NCI-H2081 treated with DMSO at 0.1 percent for 48 hours (cell line): ENCODE measurements at regions not wholly inside any gene's neighbourhood (a gene's known extent, or its start where the extent isn't known, plus 50 kb on each side); places are given as distances from the start of the nearest gene placed in this dataset.

Source experiments
- DNase-seq: peaks from one replicate; lab custom pipeline; 2025; lab: John Stamatoyannopoulos, UW

DNA sequence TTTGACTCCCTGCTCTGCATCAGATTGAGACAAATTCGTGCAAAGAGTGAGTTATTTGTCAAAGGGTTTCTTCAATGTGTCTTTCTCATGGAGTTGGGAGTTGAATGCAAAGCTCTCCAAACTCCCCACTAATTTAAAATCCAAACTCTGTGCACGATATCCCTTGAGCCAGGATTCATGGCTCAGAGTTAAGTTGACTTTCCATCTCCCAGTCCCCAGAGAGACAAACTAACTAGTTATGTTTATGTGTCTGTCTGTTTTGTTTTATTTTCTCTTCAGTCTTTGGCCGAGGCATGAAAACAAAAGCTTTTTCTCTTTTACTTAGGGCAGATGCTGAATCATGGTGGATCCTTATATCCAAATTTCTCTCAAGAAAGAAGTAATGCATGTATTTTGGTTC lies 570.0 kb upstream of the CDH5 start:
- no peak for DNase-seq

DNA sequence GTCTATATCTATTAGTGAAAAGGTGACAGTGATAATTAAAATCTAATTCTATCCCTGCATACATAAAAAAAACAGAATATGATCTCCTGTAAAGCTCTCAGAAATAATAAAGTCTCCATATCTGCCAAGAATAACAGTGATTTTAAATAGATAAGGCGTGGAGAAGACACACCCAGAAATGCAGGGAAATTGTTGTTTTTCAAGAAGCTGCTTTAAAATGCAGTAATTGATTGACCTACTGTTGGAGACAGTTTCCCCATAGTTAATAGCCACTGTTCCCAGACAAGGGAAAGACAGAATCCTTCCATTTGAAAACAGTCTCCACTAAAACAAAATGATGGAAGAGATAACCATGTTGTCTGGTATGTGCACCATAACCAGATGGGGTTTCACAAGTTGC lies 571.5 kb upstream of the CDH5 start:
- no peak for DNase-seq

DNA sequence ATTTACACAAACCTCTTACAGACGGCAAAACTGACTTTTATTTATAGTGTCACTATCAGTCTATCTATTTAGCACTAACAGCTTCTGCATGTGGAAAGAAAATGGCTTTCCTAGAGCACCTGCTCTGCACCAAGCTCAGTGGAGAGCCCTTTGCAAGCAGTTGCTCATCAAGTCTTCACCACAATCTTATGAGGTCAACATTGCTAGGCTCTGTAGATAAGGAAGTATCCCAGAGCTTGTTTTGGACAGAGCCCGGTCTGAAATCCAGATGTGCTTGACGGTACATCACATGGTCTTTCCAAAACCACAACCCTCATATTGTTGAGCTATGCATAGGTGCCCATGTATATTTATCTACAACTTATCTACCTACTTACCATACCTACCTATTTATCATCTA lies 572.7 kb upstream of the CDH5 start:
- no peak for DNase-seq

DNA sequence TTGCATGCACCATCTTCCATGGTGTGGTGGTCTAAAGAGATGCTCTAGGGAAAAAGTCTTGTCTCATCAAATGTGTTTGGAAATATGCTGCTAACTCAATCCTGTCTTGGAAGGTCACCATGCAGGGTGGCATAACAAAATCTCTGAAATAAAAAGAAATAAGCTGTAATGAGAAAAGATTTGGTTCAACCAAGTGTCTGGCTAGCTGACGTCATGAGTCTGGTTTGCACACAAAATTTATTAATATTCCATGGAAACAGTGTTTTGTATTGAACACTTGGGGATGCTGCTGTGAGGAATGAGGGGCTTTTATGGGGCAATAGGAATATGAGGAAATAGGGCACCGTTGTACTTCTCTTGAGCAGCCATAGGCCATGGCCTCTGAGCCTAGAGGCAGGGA lies 575.7 kb upstream of the CDH5 start:
- DNase-seq = no peak

DNA sequence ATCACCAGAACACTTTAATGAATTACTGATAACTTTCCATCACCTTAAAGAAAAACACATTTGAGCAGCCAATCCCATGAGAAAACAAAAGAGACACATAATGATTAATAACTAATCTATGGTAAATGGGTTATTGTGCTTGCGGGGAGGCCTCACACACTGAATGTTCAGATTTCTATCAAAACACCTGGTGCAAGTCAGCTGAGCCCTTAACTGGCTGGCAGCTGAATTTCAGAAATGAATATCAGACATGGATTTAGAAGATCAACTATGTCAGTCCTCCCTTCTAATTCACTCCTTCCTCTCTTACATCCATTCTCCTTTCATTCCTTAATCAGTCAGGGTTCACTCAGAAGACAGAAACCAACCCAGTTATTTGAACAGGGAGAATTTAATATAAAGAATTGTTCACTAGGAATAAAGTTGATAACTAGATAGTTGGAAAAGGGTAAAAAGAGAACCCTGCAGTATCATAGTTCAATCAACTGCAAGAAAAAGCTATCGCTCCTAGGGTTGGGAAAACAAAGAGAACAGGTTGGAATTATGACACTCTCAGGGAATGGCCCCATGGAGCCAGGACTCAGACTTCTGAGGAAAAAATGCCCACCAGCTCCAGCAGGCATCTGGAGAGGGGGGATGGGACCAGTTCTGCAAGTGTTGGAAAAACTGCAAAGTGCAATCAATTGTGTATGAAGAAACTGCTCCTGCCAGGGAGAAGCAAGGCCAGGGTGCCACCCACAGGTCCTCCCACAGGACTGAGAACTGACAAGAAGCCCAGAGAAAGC lies 577.1 kb upstream of the CDH5 start:
- DNase-seq = no peak

DNA sequence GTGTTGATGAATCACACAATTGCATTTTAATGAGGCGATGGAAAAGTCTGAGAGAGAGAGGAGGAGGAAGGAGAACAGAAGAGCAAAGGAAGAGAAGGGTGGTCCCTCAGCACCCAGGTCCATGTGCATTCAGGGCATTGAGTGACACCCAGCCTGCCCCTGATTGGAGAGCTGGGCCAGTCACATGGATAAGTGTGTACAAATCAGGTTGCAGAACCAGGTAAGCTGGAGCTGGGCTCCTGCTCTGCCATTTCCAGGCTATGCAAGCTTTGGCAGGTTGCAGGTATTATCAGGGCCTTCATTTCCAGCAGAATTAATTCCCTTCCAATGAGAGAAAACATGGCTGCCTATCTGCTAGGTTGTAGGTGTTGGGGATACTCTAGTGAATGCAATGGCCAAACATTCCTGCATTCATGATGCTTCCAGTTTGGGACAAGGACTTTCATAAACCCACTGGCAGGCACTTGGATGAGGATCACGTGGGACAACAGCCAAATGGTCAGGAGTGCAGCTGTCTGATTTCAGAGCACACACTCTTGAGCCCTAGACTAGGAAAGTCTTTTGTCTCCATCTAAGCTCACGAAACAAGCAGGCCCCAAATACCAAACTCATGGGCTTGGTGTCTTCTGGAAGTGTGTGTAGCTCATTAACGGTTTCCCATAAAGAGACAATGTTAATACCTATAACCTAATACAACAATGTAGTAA lies 577.9 kb upstream of the CDH5 start:
- DNase-seq = no peak

DNA sequence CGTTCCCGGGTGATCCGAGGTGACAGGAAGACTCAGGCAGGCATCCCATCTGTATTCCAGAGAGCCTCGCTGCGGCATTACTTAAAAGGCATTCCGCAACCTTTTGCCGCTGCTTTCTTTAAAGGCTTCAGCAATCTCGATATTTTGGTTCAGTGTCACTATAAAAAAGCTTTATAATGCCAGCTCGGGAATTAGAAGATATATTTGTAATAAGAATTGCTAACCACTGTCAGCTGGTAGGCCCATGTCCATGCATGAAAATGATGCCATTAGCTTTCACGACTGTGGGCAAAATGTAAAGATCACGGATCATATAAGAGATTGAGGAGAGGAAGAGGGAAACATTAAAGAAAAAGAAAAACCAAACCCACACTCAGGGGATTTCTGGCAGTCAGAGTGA lies 578.6 kb upstream of the CDH5 start:
- DNase-seq = no peak

DNA sequence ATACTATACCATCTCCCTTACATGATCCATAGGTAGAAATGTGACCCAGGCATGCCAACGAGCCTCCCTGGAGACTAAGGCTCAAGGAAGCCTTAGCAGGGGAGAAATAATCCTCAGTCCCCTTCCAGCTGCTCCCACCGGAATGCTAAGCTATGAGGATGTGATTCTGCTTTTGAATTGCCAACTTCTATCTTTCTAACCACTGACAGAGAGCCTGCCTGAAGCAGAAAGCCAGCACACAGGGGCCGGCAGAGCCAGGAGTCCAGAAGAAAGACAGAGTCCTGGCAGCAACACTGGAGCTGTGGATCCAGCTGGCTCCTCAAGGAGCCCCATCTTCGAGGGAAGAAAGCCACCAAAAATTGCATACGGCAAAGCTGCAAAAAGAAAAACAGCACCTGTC lies 579.6 kb upstream of the CDH5 start:
- no peak for DNase-seq

DNA sequence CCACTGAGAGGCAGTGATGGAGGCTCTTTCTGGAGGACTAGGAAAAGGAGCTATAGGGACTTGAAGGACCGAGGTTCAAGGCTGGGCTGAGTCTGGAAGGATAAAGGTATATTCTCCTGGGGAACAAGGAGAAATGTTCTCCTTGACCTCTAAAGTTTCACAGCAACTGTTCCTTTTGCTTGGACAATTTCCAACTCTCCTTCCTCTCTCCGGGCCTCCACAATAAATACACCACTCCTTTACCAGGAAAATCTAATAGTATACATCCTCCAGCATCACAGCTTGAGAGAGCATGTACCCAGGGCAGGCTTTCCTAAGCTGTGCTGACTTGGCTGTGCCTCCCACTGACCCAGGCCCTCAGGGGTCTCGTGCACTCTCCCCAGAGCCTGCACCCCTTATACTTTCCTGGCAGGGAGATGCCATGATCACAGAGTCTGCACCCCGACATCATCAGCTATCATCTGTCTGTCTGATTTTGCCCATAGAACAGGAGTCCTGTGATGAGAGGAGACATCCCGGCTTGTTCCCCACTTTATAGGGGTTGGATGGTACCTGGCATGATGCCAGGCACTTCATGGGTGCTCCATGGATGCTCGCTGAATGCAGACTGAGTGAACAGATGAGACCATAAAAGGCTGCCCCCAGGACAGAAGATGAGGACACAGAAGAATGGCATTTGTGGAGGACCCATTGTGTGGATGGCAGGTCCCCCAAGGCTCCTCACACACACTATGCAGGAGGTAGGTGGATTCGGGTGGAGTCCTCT lies 582.6 kb upstream of the CDH5 start:
- no peak for DNase-seq

DNA sequence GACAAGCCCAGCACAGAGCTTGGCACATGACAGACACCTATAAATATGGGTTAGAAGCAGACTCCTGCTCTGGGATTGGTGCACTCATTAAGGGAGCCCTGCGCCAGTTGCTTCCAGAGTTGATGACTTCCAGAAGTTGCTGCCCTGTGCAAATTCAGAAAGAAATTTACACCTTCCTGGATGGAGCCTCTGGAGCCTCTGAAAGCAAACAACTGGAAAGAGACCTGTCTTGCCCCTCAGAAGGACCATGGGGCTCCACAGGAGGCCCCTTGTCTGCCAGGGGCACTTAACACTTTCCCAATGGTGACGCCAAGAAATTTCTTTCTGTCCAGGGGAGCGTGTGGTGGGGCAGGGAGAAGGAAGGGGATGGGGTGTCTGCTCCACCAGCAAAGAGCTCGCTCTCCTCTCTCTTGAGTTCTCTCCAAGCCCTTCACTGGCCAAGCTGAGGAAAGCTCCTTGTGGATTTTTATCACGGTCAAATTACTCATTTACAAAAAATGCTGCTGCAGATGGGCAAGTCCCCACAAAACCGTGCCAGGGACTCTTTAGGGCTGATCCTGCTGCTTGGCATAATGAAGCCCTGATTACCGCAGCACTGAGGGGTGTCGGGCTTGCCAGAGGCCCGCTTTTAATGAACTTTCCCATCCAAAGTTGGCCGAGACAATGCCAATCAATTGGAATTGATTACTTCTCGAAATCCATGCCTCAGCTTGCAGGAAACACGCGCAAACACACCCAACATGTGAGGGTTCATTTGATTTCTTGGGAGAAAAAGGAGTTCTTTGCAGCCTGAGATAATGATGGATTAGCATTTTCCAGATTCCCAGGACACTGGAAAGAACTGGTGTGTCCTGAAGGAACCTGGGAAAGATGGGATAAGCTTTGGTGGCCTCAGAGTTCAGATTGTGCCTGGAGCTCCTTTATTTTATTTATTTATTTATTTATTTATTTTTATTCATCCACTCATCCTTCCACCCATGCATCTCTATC lies 583.6 kb upstream of the CDH5 start:
- no peak for DNase-seq

DNA sequence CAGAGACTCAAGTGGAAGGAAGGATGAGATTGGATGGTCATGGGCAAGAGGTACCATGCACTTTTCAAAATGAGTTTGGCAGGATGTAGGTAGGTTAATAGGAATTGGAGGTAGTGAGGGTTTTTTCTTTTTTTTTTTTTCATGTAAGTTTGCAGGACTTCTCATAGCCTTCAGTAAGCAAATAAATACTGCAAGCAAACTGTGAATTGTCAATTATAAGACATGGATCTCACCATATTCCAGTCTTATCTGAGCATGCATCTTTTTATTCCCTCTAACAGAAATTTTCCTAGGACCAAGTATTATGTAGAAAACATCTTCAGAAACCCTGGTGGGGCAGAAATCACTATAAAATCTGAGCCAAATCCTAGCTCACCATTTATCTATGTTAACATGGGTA lies 584.6 kb upstream of the CDH5 start:
- no peak for DNase-seq

DNA sequence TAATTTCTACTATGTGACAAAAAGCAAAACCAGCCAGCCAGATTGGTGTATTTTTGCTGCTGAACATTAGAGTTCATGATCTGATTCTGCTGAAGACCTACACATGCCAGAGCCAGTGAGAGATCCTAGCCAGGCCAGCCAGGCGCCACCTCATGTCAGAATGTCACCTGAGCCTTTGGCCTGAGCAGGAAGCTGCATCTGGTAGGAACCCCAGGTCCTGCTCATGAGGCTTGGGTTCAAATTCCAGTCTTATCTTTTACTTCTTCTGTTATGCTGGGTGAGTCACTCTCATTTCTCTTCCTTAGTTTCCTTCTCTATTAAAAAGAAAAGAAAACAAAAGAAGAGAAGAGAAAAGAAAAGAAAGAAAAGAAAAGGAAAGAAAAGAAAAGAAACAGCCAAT lies 585.1 kb upstream of the CDH5 start:
- DNase-seq = no peak

DNA sequence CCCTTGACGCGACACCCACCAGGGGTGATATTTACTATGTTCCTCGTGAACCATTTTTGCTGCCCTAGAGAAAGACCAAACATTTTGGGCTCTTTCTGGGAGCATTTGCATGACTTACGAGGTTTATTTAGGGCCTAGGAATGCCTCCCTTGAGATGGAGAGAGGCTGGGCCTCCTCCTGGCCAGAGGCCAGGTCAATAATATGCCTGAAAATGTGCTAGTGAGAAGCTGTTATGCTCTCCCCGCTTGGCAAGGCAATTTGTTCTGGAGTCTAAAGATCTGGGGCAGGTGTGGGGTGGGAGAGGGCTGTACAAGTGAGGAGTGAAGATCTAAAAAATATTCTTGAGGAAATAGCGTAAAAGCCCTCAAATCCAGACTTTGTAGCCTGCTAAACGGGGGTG lies 587.3 kb upstream of the CDH5 start:
- DNase-seq = no peak

DNA sequence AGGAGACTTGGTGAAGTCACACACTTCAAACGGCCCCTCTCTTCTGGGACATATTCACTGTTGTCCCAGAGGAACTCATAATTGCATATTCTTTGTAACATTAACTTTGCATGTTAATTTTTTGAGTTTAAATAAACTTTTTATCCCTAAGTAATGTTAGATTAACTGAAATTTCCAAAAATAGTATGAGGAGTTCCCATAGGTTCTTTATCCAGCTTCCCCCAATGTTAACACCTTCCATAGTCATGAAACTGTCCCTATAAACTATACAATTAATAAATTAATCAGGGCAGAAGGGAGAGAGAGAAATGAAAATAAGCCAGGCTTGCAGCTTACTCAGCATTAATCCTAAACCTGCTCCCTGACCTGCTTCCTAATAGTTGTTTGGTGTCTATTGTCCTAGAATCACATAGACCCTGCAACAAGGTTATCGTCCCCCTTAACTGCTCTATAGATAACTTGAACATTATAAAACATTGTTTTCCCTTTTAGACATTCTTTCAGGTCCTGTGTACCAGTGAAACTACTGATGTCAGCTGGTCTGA lies 589.8 kb upstream of the CDH5 start:
- no peak for DNase-seq

DNA sequence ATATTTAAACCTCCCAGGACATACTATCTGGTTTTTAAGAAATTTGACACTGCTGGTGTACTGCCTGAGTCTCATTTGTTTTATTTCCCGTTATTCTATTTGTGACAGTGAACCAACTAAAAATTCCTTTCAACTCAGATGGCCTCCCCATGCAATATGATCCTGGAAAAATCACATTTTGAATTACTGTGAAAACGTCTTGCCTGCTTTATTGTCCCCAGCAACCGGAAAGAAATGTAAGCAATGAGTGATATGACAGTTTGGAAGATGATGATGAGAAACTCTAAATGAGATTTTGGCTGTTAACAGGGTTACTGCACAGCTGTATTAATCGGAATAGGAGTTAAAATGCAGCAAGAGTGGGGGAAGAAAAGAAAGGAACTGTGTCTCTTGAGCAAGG lies 590.7 kb upstream of the CDH5 start:
- no peak for DNase-seq

DNA sequence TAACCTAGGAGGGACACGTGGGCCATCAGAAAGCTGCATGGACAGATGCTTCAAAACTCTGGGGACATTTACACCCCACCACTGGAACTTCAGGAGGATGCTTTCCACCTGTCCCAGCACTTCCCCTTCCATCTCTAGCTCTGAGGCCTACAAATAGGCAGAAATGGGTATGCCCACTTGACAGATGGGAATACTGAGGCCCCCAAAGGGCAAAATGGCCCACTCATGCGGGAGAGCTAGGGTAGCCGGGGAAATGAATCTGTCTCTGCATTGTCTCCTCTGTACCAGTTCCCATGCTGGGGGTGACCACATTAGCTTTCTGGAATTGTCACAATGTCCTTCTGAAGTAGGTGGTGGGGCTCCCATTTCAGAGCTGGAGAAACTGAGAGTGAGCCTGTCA lies 592.1 kb upstream of the CDH5 start:
- no peak for DNase-seq

DNA sequence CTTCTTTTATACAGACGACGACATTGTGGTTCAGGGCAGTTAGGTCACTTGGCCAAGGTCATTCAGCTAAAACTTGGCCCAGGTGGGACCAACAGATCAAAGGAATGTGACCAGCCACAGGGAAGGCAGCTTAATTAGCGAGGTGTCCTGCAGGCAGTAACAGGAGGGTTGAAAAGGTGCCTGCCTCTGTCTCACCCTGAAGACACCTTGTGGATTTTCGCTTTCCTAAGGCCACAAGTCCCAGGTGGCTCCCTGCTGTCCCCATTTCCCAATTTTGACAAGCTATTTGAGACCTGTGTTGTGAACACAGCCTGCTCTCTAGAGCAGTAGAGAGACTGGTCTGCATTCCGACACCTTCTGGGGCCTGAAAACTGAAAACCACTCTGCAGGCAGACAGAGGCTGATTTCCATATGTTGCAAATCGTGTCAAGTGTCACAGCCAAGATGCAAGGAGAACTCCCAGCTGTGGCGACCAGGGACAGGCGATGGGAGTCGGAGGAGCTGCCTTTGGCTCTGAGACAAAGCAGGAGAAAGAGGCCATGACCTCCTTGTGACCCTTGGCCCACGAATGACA lies 593.1 kb upstream of the CDH5 start:
- no peak for DNase-seq

DNA sequence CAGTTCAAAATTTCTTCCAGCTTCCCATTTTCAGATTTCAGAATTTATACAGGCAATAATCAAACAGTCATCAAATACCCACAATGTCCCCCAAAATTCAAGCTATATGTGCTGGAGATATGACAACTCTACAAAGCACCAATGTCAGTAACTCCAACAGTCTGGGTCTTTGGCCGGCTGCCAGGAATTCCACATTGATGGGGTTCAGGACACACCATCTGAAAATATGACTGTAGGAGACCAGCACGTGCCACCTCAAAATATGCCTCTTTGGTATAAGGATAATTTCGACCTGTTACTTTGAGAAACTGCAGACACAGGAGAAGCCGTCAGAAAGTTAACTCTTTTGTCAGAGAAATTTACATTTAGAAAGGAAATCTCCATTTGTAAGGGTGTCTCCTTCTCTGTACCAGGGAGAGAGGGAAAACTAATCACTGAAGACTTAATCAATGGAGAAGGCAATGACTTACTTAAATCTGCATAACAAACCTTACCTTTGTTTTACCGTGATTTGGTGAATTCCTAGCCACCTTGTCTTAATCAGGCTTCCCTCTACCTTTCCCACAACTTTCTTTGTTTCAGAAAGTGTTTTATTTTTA lies 594.3 kb upstream of the CDH5 start:
- DNase-seq = no peak

DNA sequence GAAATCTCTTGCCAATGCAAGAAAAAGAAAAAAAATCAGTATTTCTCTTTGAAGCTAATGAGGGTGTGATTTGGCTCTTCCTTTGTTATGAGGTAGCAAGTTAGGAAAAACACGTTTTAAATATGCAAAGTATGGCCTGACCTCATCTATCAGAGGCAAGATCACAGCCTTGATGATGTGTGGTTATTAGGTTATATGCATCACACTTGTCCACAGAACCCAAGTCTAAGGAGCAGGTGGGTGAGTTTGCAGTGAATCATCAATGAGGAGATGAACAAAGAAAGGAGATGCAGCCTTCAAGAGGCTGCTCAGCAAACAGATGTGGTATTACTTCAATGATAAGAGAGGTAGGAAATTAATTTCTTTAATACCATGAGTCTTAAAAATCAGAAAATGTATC lies 594.8 kb upstream of the CDH5 start:
- DNase-seq = no peak

DNA sequence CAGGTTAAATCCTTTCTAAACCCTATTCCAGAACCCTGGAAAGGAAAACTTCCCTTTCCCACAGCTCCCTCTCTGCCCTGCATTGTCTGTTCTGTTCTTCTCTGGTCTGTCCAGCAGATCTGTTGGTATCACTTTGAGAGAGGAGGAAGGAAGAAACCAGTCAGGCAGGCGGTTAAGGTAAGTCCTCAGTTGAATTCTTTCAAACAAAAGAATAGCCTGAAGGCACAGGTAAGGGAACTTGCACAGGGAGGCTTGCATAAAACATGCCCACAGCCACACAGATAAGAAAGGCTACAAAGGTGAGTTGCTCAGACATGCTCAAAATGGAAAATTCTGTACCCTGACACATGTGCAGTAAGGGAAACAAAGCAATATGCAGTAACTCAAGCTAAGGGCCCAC lies 595.7 kb upstream of the CDH5 start:
- no peak for DNase-seq
